HG02610 (cell line): ENCODE measurements at regions not wholly inside any gene's neighbourhood (a gene's known extent, or its start where the extent isn't known, plus 50 kb on each side); places are given as distances from the start of the nearest gene placed in this dataset.

Experiments used
- ATAC-seq: cut with Tn5 transposase; IDR thresholded peaks from one replicate; pipeline ENCODE4 v1.9.1; 2021; ENCODE audit warnings: mild to moderate bottlenecking, moderate library complexity; ENCODE audit not compliant: unreplicated experiment

GRCh38 chr6:126738146-126738545 is 380.3 kb upstream of the RSPO3 start:
- ATAC-seq, result no peak

GRCh38 chr6:126738641-126739040 is 379.8 kb upstream of the RSPO3 start:
- no peak for ATAC-seq

- ATAC-seq, result no peak
These were observed 375.4 kb upstream of the RSPO3 start for GRCh38 chr6:126743076-126743475.

- no peak for ATAC-seq
These were observed 370.5 kb upstream of the RSPO3 start for GRCh38 chr6:126747728-126748540.

- no peak for ATAC-seq
These were observed 364.9 kb upstream of the RSPO3 start for GRCh38 chr6:126753606-126754005.

GRCh38 chr6:126761854-126762253 is 356.6 kb upstream of the RSPO3 start:
- no peak for ATAC-seq

- no peak for ATAC-seq
These were observed 354.4 kb upstream of the RSPO3 start for GRCh38 chr6:126764104-126764503.

- no peak for ATAC-seq
These were observed 353.8 kb upstream of the RSPO3 start for GRCh38 chr6:126764671-126765070.

- no peak for ATAC-seq
These were observed 351.7 kb upstream of the RSPO3 start for GRCh38 chr6:126766820-126767219.

- no peak for ATAC-seq
These were observed 350.8 kb upstream of the RSPO3 start for GRCh38 chr6:126767711-126768110.

GRCh38 chr6:126770176-126770575 is 348.3 kb upstream of the RSPO3 start:
- no peak for ATAC-seq

- no peak for ATAC-seq
These were observed 345.2 kb upstream of the RSPO3 start for GRCh38 chr6:126773112-126773805.

- ATAC-seq, result no peak
These were observed 339.1 kb upstream of the RSPO3 start for GRCh38 chr6:126779331-126779730.

- no peak for ATAC-seq
These were observed 336.9 kb upstream of the RSPO3 start for GRCh38 chr6:126781582-126781981.

- no peak for ATAC-seq
These were observed 334.2 kb upstream of the RSPO3 start for GRCh38 chr6:126784161-126784790.

- ATAC-seq, result no peak
These were observed 332.2 kb upstream of the RSPO3 start for GRCh38 chr6:126786262-126786661.

GRCh38 chr6:126787635-126788034 is 330.8 kb upstream of the RSPO3 start:
- no peak for ATAC-seq

- ATAC-seq, result no peak
These were observed 329.6 kb upstream of the RSPO3 start for GRCh38 chr6:126788861-126789365.

GRCh38 chr6:126792340-126793085 is 326.0 kb upstream of the RSPO3 start:
- ATAC-seq, result no peak

- ATAC-seq, result no peak
These were observed 323.3 kb upstream of the RSPO3 start for GRCh38 chr6:126795161-126795560.

- no peak for ATAC-seq
These were observed 320.5 kb upstream of the RSPO3 start for GRCh38 chr6:126797981-126798380.
